HG03039 (cell line): ENCODE measurements at regions not wholly inside any gene's neighbourhood (a gene's known extent, or its start where the extent isn't known, plus 50 kb on each side); places are given as distances from the start of the nearest gene placed in this dataset.
"Not testable (repeated sequence)": the region's sequence is repeated elsewhere in the genome, so short reads cannot be mapped to it uniquely, and the experiment has no call there.

Source experiments
- ATAC-seq: cut with Tn5 transposase; IDR thresholded peaks from one replicate; pipeline ENCODE4 v1.9.1; 2021; ENCODE audit warnings: mild to moderate bottlenecking, moderate library complexity; ENCODE audit not compliant: unreplicated experiment

DNA sequence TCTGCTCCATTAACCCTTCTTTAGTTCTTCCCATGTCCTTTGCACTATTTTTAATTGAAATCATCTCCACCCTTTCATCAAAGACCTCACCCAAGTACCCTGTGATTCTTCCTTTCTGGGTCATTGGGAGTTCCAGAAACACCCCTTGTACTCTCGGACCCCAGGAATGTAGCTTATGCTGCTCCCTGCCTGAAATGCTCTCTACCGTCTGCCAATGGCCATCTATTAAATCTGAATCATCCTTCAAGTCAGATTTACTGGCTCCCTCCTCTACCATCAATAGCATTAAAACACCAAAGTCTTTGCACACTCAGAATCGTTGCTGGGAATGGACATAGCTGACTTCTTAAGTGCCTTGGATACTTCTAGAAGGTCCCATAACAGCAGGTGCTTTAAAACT is 73.2 kb upstream of the GADD45A start:
- no peak for ATAC-seq

DNA sequence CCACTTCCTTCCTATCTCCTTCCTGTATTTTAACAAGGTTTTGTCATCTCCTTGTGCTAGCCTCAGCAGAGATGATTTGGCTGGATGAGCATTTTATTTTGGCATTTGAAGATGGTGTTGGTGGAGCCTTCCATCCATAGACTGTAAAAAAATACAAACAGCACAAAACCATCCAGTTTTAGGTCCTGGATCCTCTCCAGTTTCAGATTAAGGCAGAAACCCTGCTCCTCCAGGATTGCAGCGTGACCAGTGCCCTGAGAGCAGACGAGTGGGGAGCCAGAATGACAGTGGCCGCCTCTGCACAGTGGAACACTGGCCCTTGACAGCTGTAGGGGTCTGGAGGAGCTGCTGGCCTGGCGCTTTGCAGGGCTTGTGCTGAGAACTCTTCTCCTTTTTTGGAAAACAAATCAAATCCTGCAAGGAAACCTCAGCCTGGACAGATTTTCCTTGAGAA is 72.2 kb upstream of the GADD45A start:
- ATAC-seq = no peak

DNA sequence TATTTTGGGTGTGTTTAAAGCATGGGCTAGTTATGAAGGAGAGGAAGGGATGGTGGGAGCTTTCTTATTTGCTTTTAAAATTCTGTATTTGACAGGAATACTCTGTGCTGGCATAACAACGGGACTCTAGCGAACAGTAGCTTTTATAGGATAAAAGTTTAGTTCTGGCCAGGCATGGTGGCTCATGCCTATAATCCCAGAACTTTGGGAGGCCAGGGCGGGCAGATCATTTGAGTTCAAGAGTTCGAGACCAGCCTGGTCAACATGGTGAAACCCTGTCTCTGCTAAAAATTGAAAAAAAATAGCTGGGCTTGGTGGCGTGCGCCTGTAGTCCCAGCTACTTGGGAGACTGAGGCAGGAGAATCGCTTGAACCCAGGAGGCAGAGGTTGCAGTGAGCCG is 71.5 kb upstream of the GADD45A start:
- not testable (repeated sequence) for ATAC-seq

DNA sequence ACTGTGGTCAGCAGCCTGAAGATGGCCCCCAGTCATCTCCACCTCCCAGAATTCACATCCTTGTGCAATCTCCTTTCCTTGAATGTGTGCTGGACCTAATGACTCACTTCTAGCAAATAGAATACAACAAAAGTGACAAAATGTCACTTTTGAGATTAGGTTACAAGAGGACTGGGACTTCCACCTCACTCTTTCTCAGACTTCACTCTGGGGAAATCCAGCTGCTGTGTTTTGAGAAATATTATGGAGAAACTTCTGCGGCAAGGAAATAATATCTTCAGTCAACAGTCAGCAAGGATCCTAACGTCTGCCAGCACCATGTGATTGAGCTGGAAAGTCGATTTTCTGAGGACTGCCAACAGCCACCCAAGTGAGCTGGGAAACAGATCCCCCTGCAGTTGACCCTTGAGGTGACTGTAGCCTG is 70.5 kb upstream of the GADD45A start:
- ATAC-seq = no peak

DNA sequence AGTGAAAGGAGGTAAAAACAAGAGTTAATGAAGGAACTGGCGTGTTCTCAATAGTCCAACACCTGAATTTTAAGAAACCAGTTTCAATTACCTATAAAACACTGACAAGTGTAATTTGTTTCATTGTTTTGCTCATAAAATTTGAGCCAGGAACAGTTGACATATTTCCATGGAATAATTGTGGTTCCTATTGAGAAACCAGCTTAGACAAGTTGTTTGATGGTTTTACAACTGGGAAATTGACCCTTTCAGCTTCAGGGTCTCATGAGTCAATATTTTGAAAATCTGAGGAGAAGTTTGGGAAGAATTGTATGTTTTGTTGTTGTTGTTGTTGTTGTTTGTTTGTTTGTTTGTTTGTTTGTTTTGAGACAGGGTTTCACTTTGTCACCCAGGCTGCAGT is 69.1 kb upstream of the GADD45A start:
- ATAC-seq = no peak

DNA sequence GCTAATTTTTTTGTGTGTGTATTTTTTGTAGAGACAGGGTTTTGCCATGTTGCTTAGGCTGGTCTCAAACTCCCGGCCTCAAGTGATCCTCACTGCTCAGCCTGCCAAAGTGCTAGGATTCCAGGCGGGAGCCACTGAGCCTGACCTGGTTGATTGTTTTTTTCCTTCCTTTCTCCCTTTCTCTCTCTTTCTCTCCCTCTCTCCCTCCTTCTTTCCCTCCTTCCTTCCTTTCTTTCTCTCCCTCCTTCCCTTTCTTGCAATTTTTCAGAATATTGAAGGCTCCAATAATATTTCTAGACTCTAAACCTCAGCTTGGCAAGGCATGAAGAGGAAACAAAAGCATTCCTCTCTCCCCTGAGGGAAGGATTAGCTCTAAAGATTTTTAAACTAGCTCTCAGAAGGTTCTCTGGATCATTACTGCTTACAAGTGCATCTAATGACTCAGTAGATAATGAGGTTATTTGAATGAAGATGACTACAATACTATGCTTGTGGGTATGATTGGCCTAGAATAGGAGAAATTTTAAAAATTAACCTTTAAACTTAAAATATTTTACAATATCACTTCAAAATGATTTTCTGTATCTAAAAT is 68.5 kb upstream of the GADD45A start:
- no peak for ATAC-seq

DNA sequence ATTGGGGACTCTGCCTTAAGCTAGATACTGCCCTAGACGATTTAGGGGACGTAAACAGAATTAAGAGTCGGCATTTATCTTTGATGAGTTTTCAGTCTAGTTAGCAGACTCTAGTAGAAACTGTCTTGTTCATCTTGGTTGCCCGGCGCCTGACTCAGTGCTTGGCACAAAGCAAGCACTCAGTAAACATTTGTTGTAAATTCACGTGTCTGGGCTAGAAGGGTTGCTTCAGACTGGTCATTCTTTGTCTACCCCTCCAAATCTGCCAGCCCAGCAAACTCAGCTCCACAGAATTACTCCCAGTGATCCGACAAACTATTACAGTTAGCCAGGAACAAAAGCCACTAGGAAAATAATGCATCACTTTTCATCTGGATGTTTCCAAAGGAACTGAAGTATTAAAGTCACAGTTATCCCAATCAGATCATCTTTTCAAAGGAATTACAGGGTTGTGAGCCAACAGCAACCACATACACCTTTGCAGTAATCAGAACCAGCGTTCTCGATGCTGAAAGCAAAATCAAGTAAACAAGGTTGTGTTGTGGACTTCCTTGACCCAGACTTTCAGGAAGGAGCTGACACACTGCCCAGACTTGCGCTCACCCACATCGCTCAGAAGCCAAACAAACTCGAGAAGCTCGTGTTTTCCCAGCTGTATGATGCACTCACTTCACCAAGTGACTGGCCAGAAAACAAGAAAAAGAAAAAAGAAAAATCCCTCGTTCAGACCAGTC is 66.5 kb upstream of the GADD45A start:
- ATAC-seq = no peak

DNA sequence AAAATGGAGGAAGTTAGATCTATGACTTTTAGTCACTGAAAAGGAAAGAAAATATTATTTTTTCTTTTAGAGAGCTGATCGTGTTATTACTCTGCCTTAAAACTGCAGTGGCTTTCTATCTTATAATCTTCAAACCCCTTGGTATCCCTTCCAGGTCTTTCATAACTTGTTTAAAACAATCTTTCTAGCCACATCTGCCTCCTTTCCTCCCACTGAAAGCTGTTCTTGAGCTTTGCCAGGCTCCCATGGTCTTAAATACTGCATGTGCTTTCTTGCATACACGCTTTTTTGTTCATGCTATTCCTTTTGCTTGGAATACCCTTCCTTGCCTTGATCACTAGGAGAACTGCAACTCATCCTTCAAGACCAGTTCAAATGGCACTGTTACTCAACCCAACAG is 65.9 kb upstream of the GADD45A start:
- no peak for ATAC-seq

DNA sequence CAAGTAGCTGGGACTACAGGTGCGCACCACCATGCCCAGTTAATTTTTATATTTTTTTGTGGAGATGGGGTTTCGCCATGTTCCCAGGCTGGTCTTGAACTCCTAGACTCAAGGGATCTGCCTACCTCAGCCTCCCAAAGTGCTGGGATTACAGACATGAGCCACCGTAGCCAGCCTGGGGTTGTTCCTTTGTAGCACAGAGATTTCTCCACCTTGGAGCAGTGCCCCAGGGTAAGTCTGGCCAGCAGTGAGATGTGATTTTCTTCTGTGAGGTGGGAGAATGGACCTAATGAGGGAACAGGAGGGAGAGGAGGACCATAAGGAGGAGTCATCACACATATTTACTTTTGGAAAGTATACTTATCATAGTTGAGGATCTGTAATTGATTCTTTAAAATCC is 61.1 kb upstream of the GADD45A start:
- no peak for ATAC-seq

DNA sequence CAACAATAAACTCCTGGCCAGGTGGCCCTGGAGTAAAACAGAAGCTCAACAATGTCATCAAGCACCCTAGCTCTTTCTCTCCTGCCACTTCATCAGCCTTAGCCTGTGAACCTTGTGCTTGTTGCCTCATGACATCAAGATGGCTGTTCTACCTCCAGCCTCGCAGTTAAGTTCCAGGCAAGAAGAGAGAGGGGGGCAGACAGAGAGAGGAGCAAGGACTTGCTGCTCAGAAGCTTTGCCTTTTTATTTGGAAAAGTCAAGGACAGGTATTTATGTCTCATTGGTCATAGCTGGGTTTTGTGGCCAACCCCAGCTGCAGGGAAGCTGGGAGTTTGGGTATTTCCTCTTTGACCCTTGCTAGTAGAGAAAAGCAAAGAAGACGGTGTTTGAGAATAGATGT is 60.3 kb upstream of the GADD45A start:
- ATAC-seq = no peak

DNA sequence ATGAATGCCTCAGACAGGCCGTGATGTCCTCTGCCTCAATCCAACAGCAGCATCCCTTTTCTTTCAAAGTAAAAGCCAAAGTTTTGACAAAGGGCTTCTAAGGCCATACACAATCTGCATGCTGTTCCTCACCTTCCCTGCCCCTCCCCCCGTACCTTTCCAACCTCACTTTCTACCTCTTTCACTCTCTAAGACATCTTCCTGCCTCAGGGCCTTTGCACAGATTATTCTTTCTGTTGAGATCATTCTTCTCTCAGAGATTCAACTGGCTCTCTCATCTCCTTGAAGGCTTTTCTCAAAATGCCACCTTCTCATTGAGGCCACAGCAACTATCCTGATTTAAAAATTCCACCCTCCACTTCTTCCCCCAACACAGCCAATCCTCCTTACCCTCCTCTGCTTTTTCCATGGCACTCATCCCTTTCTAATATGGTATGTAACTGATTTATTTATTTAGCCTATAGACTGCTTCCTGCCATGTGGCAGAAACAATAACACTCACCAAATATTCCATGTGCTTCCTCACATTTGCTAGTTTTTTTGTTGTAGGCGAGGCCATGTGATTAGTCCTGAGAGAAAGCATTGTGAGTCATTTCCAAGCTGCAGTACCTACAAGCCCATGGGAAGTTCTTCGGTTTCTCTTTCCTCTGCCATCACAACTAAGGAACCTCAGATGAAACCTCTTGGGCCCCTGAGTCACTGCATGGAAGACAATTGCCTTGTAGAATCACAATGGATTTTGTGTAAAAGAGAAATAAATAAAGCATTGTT is 58.7 kb upstream of the GADD45A start:
- no peak for ATAC-seq

DNA sequence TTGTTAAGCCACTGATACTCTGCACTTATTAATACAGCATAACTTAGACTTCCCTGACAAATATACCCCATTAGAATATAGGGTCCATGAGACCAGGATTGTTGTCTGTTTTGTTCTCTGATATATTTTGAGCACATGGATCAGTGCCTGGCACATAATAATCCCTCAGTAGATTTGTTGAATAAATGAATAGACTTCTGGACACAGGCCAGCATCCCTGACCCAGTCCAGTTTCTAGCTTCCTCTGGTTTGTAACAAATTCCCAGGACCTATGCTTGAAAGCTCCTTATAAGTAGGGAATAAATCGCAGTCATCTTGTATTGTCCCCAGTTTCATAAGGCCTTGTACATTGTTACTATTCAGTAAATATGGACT is 58.2 kb upstream of the GADD45A start:
- ATAC-seq = no peak

DNA sequence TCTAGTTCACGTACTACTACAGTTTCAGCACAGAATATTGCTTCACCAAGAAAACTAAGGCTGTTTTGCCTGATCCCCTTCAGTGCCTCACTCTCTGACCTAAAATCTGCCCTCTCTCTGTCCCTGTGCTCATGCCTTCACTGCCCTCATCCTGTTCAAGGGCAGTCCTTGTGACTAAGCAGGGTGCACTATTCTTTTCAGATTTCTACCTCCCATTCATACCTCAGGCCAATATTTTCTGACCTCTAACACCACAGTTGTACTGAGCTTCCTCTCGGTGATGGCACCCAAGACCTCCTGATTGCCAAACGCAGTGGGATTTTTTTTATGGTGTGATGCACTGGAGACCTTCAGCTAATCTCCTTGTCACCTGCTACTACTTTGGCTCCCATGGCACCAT is 57.7 kb upstream of the GADD45A start:
- no peak for ATAC-seq

DNA sequence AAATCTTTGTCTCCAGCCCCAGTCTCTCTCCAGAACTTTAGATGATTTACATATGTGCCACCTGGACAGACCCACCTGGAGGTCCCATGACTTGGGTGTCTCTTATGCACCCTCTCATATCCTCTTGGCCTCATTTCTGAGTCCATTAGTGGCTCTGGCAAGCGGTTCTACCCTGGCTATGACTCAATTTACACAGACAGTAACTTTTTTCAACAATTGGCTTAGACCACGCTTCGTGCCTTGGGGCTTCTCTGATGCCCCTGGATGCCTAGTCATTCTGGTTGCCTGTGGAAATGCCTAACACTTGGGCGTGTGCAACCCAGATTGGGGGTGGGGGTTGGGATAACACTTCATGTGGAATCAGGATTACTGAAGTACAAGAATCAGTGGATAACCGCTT is 57.1 kb upstream of the GADD45A start:
- no peak for ATAC-seq

DNA sequence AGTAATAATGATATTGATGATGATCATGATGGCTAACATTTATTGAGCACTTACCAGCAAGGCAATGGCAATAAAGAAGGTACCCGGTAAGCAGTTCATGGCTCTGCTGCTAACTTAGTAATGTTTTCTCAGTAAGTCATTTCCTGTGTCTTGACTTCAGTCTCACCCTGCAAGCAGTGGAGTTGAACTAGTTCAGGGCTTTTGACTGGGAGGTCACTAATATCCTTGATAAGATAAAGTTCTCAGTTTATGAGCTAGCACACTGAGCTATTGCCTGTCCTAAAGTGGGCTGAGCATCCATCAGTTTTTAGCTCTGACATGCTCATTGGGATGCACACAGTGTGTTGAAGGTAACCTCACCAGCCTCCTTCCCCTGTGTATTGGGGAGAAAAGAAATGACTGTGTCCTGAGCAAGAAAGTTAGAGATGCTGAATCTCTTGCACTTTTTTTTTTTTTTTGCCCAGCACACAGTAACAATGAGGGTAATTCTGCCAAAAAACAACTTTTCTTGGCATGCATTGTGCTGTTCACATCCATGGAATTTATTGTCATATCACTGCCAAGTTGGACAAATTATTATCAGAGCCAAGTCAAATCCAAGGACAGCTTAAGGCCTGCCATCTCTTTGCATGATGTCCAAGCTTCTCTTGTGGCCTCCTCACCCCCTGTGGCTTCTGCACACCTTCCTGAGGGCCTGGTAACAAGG is 55.5 kb upstream of the GADD45A start:
- ATAC-seq = no peak

DNA sequence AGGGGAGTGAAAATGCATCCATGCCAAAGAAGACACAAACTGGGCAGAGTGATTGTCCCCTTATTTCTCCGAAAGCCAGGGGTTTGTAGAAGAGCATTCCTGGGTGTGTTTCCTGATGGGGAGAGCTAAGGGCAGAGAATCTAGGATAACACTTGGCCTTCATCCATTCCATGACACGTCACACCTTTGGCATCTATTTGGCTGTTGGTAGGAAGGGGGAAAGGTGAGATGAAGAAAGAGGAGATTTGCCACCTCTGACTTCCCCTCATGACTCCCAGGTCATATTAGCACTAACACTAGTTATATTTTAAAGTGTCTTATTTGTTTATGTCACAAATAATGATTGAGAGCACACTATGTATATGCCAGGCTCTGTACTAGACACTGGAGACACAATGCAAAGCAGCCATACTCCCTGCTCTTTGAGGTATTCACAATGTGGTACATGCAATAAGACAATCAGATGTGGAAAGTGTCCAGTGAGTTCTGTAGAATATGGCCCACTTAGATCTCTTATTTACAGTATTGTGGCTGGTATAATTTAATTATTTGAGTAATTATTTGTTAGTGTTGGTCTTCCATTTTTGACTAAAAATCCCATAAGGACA is 54.5 kb upstream of the GADD45A start:
- no peak for ATAC-seq

DNA sequence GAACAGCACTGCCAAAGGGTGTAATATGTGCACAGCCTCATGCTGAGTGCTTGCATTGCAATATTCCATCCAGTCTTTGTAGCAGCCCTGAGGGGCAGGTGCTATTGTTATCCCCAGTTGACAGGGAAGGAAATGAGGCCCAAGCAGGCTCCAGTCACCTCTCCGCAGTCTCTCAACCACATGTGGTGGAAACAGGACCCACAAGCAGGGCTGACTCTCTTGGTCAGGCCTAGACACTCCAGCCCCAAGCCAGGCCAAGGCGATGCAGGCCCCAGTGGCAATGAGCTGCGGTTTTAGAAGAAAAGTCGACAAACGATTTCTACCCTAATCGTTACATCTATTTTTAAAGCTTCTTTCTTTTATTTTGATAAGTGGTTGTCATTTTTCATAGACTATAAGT is 52.6 kb upstream of the GADD45A start:
- no peak for ATAC-seq

DNA sequence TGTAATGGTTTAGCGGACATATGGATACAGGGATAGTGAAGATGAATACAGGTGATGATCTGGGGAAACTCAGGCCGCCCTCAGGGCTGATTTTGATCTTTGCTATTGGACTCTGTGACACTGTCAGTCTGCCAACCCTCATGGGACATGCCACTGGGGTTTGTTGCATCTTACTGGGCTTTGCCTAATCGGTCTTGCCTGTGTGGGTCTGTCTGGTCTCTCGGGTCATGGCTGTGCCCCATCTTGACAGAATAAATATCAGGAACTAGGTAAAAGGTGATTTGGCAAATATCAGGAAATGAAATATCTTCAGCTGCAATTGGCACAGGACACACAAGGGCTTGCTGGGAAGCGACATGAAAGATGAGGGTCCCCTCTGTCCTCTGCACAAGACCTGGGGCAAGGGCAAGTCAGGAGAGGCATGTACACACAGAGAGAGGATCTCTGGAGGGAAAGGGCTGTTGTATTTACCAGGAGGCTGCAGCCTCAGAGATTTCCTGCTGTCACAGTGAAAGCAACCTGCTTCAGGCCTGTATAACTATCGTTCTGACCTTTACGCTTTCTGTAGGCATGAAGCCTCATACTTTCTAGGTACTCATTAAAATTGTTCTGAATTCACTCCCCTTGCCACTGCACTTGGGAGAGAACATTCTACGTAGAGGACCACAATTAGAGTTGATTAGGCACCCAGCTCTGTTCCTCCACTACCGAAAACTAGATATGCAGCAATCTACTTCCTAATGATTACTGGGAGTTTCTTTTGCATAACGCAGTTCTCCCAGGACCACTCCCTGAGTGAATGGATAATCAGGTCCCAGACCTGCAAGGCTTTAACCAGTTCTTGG is 52.0 kb upstream of the GADD45A start:
- ATAC-seq = no peak

DNA sequence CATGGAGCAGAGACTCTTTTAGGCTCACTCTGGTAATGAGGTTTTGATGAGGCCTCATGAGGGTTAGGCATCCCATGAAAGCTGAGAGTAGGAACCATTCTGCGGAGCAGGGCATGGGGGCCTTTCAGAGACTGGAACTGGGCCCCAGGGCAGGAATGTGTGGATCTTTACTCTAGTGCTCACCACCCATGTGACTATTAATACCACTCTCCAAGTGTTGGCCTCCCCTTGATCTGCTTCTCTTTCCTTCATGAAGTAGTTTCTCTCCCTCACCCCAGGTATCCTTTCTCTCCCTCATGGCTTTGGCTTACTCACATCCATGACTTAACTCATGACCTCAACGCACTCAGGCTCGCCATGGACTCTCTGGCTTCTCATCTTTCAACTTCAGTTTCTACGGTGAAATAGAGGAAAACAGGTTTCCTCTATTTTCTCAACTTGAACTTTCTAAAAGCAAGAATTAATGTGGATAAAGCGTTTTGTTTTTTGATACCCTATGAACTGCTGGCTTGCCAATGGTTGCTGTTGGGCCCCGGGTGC is 50.5 kb upstream of the GADD45A start:
- no peak for ATAC-seq
